Keratinocyte (primary cell): ENCODE measurements at regions not wholly inside any gene's neighbourhood (a gene's known extent, or its start where the extent isn't known, plus 50 kb on each side); places are given as distances from the start of the nearest gene placed in this dataset.

Experiments used
- EZH2 ChIP-seq: IDR thresholded peaks from one replicate; pipeline ENCODE4 v1.6.1; 2012; ENCODE audit warnings: inconsistent platforms, mild to moderate bottlenecking, low read length, moderate library complexity
- TF ChIP-seq, protein P1 (sequence below), 3 experiments: IDR thresholded peaks in 1 of 3; conservative IDR thresholded peaks in 1 of 3; optimal IDR thresholded peaks in 1 of 3; 2 replicates in 2 of 3; 3 replicates in 1 of 3; pipeline versions ENCODE3 to v1.5.1; 2011; ENCODE audit warnings: low read length in 3 of 3, mild to moderate bottlenecking in 3 of 3, moderate library complexity in 2 of 3, control low read depth in 1 of 3, inconsistent platforms in 1 of 3; ENCODE audit not compliant: insufficient read depth in 2 of 3; ENCODE audit errors: extremely low read depth in 1 of 3

DNA sequence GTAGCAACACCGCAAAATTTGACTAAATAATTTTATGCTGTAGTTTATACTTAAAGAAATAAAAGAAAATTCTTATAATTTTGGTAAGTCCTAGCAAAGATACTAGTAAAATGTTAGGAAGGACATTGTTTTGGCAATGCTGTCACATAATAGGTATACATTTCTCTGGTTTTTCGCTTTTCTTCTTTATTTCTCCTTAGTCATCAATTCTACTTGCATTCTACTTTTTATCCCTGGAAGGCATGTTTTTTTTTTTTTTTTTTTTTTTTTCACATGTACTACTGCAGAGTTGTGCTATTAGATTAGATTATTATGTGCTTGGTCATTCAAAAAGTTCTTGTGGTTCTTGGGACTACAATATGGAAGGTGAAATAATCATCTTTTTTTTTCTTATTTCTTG is 1421.2 kb downstream of the SI start:
- TF ChIP-seq, protein P1, sequence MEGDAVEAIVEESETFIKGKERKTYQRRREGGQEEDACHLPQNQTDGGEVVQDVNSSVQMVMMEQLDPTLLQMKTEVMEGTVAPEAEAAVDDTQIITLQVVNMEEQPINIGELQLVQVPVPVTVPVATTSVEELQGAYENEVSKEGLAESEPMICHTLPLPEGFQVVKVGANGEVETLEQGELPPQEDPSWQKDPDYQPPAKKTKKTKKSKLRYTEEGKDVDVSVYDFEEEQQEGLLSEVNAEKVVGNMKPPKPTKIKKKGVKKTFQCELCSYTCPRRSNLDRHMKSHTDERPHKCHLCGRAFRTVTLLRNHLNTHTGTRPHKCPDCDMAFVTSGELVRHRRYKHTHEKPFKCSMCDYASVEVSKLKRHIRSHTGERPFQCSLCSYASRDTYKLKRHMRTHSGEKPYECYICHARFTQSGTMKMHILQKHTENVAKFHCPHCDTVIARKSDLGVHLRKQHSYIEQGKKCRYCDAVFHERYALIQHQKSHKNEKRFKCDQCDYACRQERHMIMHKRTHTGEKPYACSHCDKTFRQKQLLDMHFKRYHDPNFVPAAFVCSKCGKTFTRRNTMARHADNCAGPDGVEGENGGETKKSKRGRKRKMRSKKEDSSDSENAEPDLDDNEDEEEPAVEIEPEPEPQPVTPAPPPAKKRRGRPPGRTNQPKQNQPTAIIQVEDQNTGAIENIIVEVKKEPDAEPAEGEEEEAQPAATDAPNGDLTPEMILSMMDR (optimal IDR thresholded peaks at IDR 0.05 in 1 of 3, IDR thresholded peaks at IDR 0.05 in 1 of 3, conservative IDR thresholded peaks at IDR 0.05 in 1 of 3; ENCODE audit: extremely low read depth in 1 of 3, insufficient read depth in 2 of 3, low read length in 3 of 3) = no peak
- TF ChIP-seq EZH2 = no peak
